Stimulated activated CD4-positive, alpha-beta T cell treated with anti-CD3 and anti-CD28 coated beads, Interleukin-4, amount 100 ng/mL, for 4 hours (primary cell): ENCODE measurements at regions not wholly inside any gene's neighbourhood (a gene's known extent, or its start where the extent isn't known, plus 50 kb on each side); places are given as distances from the start of the nearest gene placed in this dataset.
"Not testable (repeated sequence)": the region's sequence is repeated elsewhere in the genome, so short reads cannot be mapped to it uniquely, and the experiment has no call there.

ENCODE experiments used
- DNase-seq, 2 experiments: peaks; one replicate each; pipeline ENCODE4 v3.0.0-alpha.2; 2020

GRCh38 chr20:48057739-48058138 is 272.5 kb upstream of the SULF2 start:
- DNase-seq, result no peak

- no peak for DNase-seq
Measured at GRCh38 chr20:48057251-48057650, 272.0 kb upstream of the SULF2 start.

- no peak for DNase-seq
Measured at GRCh38 chr20:48056218-48056617, 270.9 kb upstream of the SULF2 start.

DNA sequence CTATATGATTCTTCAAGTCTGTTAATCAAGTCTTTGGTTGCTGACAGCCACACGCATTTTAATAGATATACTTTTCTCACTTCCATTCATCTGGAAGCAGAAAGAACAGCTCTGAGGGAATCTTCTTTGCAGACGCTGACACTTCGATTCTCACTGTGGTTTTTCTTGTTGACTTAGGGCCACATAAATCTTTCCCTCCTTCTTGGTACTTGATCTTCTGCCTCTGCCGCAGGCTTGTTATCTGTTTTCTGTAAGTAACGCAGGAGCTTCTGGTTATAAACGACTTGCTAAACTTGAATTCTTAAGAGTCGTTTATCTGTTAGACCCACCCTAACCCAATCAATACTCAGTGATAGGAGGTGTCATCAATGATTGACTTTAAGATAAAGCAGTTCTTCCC is 268.8 kb upstream of the SULF2 start:
- no peak for DNase-seq

GRCh38 chr20:48052475-48052835 is 267.2 kb upstream of the SULF2 start:
- no peak for DNase-seq

GRCh38 chr20:48051794-48052474 is 266.7 kb upstream of the SULF2 start:
- DNase-seq, result no peak

DNA sequence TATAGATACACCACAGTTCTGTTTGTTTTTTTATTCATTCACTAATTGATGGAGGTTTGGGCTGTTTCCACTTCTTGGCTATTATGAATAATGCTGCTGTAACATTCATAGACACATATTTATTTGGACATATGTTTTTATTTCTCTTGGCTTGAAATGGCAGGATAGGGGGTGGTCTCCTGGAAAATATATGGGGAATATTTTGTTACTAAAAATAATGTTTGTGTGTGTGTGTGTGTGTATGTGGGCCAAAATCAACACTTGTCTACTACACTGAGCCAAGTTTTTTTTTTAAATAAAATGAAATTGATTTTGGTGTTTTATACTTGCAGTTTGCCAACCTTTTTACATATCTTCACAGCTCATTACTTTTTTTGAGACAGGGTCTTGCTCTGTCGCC is 264.4 kb upstream of the SULF2 start:
- no peak for DNase-seq

GRCh38 chr20:48049171-48049570 is 263.9 kb upstream of the SULF2 start:
- no peak for DNase-seq

- no peak for DNase-seq
Measured at GRCh38 chr20:48047447-48047846, 262.2 kb upstream of the SULF2 start.

DNA sequence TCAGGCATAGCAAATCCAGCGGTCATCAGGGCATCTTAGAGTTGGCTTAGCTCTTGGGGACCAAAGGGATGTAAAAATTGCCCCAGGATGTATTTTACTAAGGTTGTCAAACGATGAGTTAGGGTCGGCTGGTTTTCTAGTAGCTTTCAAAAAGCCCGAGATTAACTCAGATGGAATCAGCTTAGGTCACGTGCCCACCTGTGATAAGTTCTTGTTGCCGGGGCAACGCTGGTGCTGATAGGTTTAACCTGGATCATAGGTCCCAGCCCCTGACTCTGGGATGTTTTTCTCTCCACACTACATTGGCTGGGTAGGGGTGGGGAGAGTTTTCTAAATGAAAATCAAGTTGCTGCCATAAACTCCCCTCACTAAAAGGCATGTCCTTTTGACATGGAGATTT is 257.3 kb upstream of the SULF2 start:
- no peak for DNase-seq

DNA sequence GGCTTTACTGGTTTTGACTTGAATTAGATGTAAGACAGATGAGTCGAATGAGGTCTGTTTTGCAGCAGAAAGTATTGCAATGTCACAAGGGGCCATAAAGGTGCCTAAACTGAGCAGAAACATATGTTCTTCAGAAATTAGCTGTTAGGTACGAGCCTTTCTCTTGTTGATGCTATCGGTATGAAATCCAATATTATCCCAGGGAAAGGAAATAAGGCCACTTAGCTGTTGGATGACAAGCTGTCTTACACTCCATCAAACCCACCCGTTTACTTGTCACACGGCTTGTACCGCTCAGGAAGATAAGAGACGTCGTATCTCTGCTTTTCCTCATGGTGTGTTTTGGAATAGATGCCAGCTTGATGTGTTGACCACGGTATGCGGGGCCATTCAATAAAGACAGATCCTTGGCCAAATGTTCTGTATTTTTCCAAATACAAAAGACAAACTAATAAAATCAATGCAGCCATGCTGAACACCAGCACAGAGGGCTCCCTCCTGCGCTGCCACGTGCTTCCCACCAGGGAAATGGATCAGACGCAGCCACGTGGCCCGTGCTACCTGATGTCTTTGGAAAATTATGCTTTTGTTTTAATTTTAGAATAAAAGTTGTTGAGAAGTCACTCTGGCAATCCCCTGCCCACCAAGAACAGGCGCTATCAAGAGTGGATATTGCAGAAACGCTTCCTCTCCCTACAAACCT is 255.9 kb upstream of the SULF2 start:
- no peak for DNase-seq

DNA sequence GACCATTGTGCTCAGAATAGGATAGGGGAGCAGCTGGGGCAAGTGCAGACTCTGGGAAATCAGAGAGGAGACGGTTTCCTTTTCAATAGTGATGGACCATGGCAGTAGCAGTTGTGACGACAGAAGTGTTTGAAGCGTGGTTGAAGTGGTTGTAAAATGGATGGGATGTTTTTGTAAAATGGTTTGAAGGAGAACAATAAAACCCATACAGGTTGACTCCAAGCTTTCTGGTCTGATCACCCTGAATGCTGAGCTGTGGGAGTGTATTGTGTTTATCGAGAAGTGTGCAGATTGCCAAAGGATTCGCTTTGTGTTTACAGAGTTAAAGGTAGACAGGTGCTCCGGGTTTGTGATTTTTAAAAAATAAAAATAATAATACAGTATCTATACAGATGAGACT is 255.2 kb upstream of the SULF2 start:
- no peak for DNase-seq

- no peak for DNase-seq
Measured at GRCh38 chr20:48040051-48040450, 254.8 kb upstream of the SULF2 start.

DNA sequence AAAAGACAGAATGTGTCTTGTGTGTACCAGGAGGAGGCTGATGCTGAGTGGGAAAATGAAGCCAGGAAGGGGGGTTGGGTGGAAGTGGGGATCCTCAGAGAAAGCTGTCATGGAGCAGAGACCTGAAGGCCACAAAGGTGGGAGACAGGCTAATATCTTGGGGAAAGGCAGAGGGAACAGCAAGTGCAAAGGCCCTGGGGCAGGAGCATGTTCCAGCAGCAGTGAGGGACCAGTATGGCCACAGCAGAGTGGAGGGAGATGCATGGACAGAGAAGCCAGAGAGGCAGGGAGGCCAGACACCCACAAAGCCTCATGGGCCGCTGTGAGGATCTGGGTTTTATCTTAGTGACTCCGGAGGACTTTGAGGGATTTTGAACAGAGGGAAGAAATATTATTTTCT is 254.2 kb upstream of the SULF2 start:
- no peak for DNase-seq

GRCh38 chr20:48038713-48039112 is 253.4 kb upstream of the SULF2 start:
- DNase-seq, result no peak

GRCh38 chr20:48037798-48038197 is 252.5 kb upstream of the SULF2 start:
- DNase-seq, result not testable (repeated sequence)

GRCh38 chr20:48035961-48036731 is 250.9 kb upstream of the SULF2 start:
- DNase-seq, result no peak

- DNase-seq, result no peak
Measured at GRCh38 chr20:48034751-48035150, 249.5 kb upstream of the SULF2 start.

DNA sequence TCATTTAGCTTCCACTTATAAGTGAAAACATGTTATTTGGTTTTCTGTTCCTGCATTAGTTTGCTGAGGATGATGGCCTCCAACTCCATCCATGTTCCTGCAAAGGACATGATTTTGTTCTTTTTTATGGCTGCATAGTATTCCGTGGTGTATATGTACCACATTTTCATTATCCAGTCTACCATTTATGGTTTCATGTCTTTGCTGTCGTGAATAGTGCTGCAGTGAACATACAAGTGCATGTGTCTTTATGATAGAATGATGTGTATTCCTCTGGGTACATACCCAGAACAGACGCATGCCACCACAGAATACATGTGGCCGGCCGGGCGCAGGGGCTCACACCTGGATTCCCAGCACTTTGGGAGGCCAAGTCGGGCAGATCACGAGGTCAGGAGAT is 247.7 kb upstream of the SULF2 start:
- not testable (repeated sequence) for DNase-seq

- DNase-seq, result no peak
Measured at GRCh38 chr20:48031122-48031521, 245.8 kb upstream of the SULF2 start.

GRCh38 chr20:48026981-48027592 is 241.8 kb upstream of the SULF2 start:
- no peak for DNase-seq

DNA sequence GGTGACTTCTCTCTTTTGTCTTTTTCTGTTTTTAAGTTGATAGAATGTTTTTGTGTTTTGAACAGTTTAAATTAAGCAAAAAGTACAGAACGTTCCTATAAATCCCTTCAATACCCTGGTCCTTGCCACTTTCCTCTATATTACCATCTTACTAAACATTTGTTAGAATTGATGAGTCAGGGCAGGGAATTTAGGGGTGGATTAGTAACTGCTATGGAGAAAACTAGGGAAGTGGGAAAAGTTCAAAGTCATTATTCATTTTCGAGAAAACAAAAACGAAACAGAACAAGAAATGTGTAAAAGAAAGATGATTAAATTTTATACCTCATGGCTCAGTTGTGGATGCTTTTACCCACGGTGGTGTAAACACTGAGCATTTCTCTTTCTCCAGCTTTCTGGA is 240.4 kb upstream of the SULF2 start:
- DNase-seq, result no peak

DNA sequence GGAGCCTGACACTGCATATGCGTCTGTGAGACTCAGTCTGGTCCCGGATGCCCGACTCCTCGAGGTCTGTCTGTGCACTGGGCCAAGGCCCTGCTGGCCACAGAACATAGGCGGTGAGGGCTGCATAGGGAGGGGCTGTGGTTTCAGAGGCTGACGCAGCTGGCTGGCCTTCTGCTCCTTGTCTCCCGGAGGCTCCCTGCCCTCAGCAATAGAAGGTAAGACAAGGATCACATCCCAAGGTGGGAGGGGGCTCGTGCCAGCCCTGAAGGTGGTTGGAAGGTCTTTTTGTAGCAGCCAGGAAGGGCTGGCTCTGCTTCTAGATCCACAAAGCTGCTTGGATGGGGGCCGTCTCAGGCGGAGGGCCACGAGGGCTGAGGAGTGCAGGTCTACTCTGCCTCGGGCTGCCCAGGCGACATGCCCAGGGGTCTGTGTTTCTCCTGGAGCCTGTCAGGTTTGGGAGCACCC is 239.8 kb upstream of the SULF2 start:
- DNase-seq, result no peak

DNA sequence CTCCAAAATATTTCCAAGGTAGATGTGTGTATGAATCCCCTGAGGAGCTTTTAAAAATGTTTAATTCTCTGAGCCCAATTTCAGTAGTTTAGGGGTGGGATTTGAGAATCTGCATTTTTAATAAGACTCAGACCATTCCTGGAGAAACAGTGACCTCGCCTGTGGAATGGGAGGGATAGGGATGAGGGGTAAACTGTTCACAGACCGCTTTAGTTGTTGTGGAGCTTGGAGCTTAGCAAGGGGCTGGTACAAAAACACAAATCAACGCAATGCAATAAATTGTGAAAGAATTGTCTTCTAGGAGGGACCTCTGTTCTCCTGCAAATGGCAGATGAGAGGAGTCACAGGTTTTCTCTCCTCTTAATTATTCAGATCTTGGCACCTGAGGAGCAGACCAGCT is 239.3 kb upstream of the SULF2 start:
- no peak for DNase-seq
